Osteoblast (primary cell): ENCODE measurements at regions not wholly inside any gene's neighbourhood (a gene's known extent, or its start where the extent isn't known, plus 50 kb on each side); places are given as distances from the start of the nearest gene placed in this dataset.

Experiments used
- DNase-seq: peaks from one replicate; pipeline ENCODE4 v3.0.0; 2011; ENCODE audit warnings: low spot score, mixed read lengths; ENCODE audit not compliant: insufficient read length; ENCODE audit errors: missing footprints
- H2AFZ ChIP-seq: 2 replicates; pipeline ENCODE4 v1.6.0; 2011; ENCODE audit warnings: mild to moderate bottlenecking, low read length
- H3K27ac ChIP-seq: 2 replicates; pipeline ENCODE4 v1.5.1; 2011; ENCODE audit warnings: mild to moderate bottlenecking, low read depth, low read length, moderate library complexity
- H3K27me3 ChIP-seq: 2 replicates; pipeline ENCODE4 v1.6.0; 2012; ENCODE audit warnings: mild to moderate bottlenecking, control low read depth, inconsistent platforms, low read length, moderate library complexity; ENCODE audit not compliant: insufficient read depth
- H3K36me3 ChIP-seq: 2 replicates; pipeline ENCODE4 v1.5.1; 2011; ENCODE audit warnings: mild to moderate bottlenecking, low read length, control low read depth, moderate library complexity; ENCODE audit not compliant: insufficient read depth
- H3K4me1 ChIP-seq: 2 replicates; pipeline ENCODE4 v1.5.1; 2011; ENCODE audit warnings: mild to moderate bottlenecking, low read length, control low read depth, moderate library complexity; ENCODE audit not compliant: insufficient read depth
- H3K4me2 ChIP-seq: 2 replicates; pipeline ENCODE4 v1.6.0; 2011; ENCODE audit warnings: mild to moderate bottlenecking, low read length; ENCODE audit not compliant: insufficient read depth
- H3K4me3 ChIP-seq: fragments of 200-600 bp; sonication (generic); 3 replicates; pipeline ENCODE4 v1.5.1; 2012; ENCODE audit warnings: mild to moderate bottlenecking, low read length, inconsistent platforms; ENCODE audit not compliant: insufficient read depth
- H3K79me2 ChIP-seq: 2 replicates; pipeline ENCODE4 v1.6.0; 2012; ENCODE audit warnings: mild to moderate bottlenecking, low read length, control low read depth, inconsistent platforms; ENCODE audit not compliant: insufficient read depth
- H3K9me3 ChIP-seq: 2 replicates; pipeline ENCODE4 v1.5.1; 2011; ENCODE audit warnings: low read depth, low read length, control low read depth
- H4K20me1 ChIP-seq: 2 replicates; pipeline ENCODE4 v1.6.0; 2012; ENCODE audit warnings: mild to moderate bottlenecking, low read length, control low read depth; ENCODE audit not compliant: insufficient read depth
- TF ChIP-seq, protein P1 (sequence below): IDR thresholded peaks from 2 replicates; pipeline ENCODE4 v1.5.1; 2011; ENCODE audit warnings: mild to moderate bottlenecking, low read depth, low read length, moderate library complexity; ENCODE audit errors: extremely low read depth

- Histone ChIP-seq H3K27me3 (no peaks in the 10 kb centered on the region), H3K4me3 (no peak overlapping the region), H3K79me2 (no peaks in the 10 kb centered on the region), H3K9me3 (no peaks in the 10 kb centered on the region), H4K20me1 (no peaks in the 10 kb centered on the region), H2AFZ (peak overlapping the region; percentile 79), H3K4me1 (peaks cover 26% of the 10 kb centered on the region), H3K4me2 (no peak overlapping the region), H3K36me3 (no peaks in the 10 kb centered on the region), H3K27ac (no peak overlapping the region)
- DNase-seq = no peak
- TF ChIP-seq, protein P1, sequence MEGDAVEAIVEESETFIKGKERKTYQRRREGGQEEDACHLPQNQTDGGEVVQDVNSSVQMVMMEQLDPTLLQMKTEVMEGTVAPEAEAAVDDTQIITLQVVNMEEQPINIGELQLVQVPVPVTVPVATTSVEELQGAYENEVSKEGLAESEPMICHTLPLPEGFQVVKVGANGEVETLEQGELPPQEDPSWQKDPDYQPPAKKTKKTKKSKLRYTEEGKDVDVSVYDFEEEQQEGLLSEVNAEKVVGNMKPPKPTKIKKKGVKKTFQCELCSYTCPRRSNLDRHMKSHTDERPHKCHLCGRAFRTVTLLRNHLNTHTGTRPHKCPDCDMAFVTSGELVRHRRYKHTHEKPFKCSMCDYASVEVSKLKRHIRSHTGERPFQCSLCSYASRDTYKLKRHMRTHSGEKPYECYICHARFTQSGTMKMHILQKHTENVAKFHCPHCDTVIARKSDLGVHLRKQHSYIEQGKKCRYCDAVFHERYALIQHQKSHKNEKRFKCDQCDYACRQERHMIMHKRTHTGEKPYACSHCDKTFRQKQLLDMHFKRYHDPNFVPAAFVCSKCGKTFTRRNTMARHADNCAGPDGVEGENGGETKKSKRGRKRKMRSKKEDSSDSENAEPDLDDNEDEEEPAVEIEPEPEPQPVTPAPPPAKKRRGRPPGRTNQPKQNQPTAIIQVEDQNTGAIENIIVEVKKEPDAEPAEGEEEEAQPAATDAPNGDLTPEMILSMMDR = no peak
These were observed 182.4 kb downstream of the NUFIP1 start for GRCh38 chr13:44806826-44807225.

DNA sequence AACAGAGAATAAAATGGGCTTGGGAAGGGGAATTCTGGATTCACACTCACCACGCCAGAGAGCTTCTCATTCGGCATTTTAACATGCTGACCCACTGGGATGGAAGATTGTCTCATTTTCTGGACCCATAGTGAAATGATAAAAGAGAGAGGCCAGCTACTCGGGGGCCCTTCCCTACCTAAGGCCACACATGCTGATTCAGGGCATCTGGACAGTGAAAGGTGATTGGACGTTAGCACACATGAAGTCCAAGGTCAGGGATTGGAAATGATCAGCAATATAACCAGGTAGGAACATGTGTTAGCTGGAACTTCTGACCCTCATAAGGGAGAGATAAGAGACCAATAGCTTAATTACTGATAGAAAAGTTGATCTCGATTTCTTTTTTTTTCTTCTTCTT lies 183.7 kb downstream of the NUFIP1 start:
- TF ChIP-seq, protein P1 = no peak
- H3K36me3 ChIP-seq = no peaks in the 10 kb centered on the region
- H3K9me3 ChIP-seq = no peaks in the 10 kb centered on the region
- H4K20me1 ChIP-seq = no peaks in the 10 kb centered on the region
- no peak for DNase-seq
- no peak overlapping the region for H3K4me2 ChIP-seq
- H3K79me2 ChIP-seq = no peaks in the 10 kb centered on the region
- no peaks in the 10 kb centered on the region for H3K27me3 ChIP-seq
- no peak overlapping the region for H3K4me3 ChIP-seq
- H3K27ac ChIP-seq = no peak overlapping the region
- H3K4me1 ChIP-seq = peaks cover 17% of the 10 kb centered on the region
- H2AFZ ChIP-seq = no peak overlapping the region

DNA sequence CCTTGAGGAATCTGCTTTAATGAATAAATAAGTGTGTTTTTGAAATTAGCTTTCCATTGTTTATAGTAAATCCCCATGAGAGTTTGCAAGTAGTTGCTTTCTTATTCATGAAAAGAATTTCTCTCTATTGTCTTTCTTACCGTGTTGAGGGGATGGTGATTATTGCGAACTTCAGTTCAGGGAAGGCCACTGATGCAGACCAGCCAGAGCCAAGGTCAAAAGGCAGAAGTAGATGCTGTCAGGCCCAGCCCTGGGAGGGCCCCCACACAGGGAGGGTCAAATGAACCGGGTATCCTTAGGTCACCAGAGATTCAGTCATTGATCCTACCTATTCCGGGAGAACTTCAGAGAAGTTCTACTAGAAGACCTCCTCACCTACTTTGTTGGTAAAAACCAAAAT lies 185.9 kb downstream of the NUFIP1 start:
- Histone ChIP-seq H3K4me3 (no peak overlapping the region), H3K27me3 (no peaks in the 10 kb centered on the region), H3K36me3 (no peaks in the 10 kb centered on the region), H3K9me3 (no peaks in the 10 kb centered on the region), H3K79me2 (no peaks in the 10 kb centered on the region), H3K4me2 (no peak overlapping the region), H3K27ac (no peak overlapping the region), H2AFZ (no peak overlapping the region), H4K20me1 (no peaks in the 10 kb centered on the region), H3K4me1 (peaks cover 8% of the 10 kb centered on the region)
- DNase-seq = no peak
- TF ChIP-seq, protein P1 = no peak

- Histone ChIP-seq H3K4me2 (no peak overlapping the region), H3K4me1 (peaks cover 8% of the 10 kb centered on the region), H4K20me1 (no peaks in the 10 kb centered on the region), H3K9me3 (no peaks in the 10 kb centered on the region), H3K27ac (no peak overlapping the region), H2AFZ (no peak overlapping the region), H3K36me3 (no peaks in the 10 kb centered on the region), H3K27me3 (no peaks in the 10 kb centered on the region), H3K79me2 (no peaks in the 10 kb centered on the region), H3K4me3 (no peak overlapping the region)
- TF ChIP-seq, protein P1 = no peak
- no peak for DNase-seq
These were observed 186.8 kb downstream of the NUFIP1 start for GRCh38 chr13:44802491-44802890.
